ENCODE measurements at regions not wholly inside any gene's neighbourhood (a gene's known extent, or its start where the extent isn't known, plus 50 kb on each side); places are given as distances from the start of the nearest gene placed in this dataset.

DNA sequence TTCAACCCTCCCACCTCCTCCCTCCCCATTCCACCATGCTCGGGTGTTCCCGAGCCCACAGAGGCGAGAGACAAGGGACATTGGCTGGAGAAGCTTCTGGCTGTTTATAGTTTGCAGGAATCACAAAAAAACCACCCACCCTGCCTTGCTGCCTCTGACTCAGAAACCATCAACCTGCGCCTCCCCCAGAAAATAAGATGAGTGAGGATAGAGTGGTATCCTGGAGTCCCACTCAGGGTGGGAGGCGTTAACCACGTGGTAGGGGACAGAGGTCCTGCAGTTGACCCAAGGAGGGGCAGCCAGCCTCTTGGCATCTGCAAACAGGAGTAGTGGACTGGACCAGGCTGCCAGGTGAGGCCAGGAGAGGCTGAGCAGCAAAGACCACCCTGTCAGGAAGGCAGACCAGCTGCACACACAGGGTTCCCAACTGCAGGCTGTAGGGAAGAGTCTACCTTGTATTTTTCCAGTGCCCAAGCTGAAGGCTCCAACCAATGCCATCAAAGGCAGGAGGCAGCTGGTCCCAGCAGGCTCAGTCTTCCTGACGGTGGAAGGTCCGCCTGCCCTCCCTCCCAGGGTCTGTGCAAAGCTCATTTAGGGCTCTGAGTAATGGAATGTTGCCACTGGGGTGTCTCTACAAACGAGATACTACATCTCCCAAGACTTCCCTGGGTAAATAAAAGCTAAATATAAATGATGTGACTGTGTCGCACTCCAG is 201.5 kb upstream of the TNRC6C start:
- intact Hi-C loops (cut with micrococcal nuclease) = no loop called here
- DNase-seq (no peak), ATAC-seq (no peak)
- Histone ChIP-seq H3F3A (ENCODE audit: low read length, unreplicated experiment) (no peaks in the 10 kb centered on the region), H2AFZ (ENCODE audit: low read length) (no peak overlapping the region), H3K9me2 (replicated peaks; ENCODE audit: low read length) (no peaks in the 10 kb centered on the region), H3K9ac (ENCODE audit: low read length) (no peak overlapping the region), H3K79me2 (ENCODE audit: low read length) (no peaks in the 10 kb centered on the region), H3K27me3 (ENCODE audit: low read length) (peaks cover 70% of the 10 kb centered on the region), H3K4me2 (ENCODE audit: low read length) (no peak overlapping the region), H4K20me1 (ENCODE audit: low read length) (no peaks in the 10 kb centered on the region), H3K9me3 (ENCODE audit: low read length) (no peaks in the 10 kb centered on the region), H3K4me3 (ENCODE audit: low read length) (no peak overlapping the region), H3K27ac (ENCODE audit: low read length) (no peak overlapping the region), H3K4me1 (ENCODE audit: insufficient read depth, low read length) (no peaks in the 10 kb centered on the region), H3K36me3 (ENCODE audit: low read depth, low read length) (no peaks in the 10 kb centered on the region)
- no peak for TF ChIP-seq EZH2 (IDR thresholded peaks at IDR 0.05; ENCODE audit: low read length, unreplicated experiment)
- TF ChIP-seq EZH2phosphoT487 (IDR thresholded peaks at IDR 0.05; ENCODE audit: borderline replicate concordance, low read length) = no peak
- TF ChIP-seq, protein P1, sequence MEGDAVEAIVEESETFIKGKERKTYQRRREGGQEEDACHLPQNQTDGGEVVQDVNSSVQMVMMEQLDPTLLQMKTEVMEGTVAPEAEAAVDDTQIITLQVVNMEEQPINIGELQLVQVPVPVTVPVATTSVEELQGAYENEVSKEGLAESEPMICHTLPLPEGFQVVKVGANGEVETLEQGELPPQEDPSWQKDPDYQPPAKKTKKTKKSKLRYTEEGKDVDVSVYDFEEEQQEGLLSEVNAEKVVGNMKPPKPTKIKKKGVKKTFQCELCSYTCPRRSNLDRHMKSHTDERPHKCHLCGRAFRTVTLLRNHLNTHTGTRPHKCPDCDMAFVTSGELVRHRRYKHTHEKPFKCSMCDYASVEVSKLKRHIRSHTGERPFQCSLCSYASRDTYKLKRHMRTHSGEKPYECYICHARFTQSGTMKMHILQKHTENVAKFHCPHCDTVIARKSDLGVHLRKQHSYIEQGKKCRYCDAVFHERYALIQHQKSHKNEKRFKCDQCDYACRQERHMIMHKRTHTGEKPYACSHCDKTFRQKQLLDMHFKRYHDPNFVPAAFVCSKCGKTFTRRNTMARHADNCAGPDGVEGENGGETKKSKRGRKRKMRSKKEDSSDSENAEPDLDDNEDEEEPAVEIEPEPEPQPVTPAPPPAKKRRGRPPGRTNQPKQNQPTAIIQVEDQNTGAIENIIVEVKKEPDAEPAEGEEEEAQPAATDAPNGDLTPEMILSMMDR (conservative IDR thresholded peaks at IDR 0.05; ENCODE audit: low read depth, low read length) = no peak
- ChIA-PET POLR2A (ENCODE audit: unreplicated experiment) (no interaction called here), CTCF (interaction anchor here (0.5 kb wide), 1 partner anchor 65 kb away, joined by 13 read pairs; no protein-coding TSS in a partner anchor)
- BruUV-seq (replicated peaks) = no TSS peak

DNA sequence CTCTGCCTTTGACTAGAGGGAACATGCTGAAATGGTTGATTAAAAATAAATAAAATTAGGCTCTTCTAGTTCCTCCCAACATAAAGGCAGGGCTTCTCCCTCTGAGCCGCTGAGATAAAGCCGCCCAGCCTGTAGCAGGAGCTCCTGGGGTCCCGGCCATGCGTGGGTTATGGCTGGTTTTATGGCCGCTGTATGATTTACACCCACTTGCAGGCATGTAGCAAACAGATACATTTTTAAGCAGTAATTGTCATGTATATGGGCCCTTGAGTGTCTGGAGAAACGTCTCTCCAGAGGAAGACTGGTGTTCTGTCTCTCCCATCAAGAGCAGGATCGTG is 201.0 kb upstream of the TNRC6C start:
- no peaks in the 10 kb centered on the region for H3F3A ChIP-seq (ENCODE audit: low read length, unreplicated experiment)
- ATAC-seq (no peak), DNase-seq (no peak)
- H4K20me1 ChIP-seq (ENCODE audit: low read length) = no peaks in the 10 kb centered on the region
- no peak overlapping the region for H3K9ac ChIP-seq (ENCODE audit: low read length)
- H3K9me3 ChIP-seq (ENCODE audit: low read length) = no peaks in the 10 kb centered on the region
- no peak overlapping the region for H2AFZ ChIP-seq (ENCODE audit: low read length)
- H3K4me2 ChIP-seq (ENCODE audit: low read length) = no peak overlapping the region
- BruUV-seq (replicated peaks) = no TSS peak
- intact Hi-C loops (cut with micrococcal nuclease) = no loop called here
- no peak for TF ChIP-seq EZH2phosphoT487 (IDR thresholded peaks at IDR 0.05; ENCODE audit: borderline replicate concordance, low read length)
- TF ChIP-seq, protein P1 (conservative IDR thresholded peaks at IDR 0.05; ENCODE audit: low read depth, low read length) = no peak
- H3K36me3 ChIP-seq (ENCODE audit: low read depth, low read length) = no peaks in the 10 kb centered on the region
- peaks cover 74% of the 10 kb centered on the region for H3K27me3 ChIP-seq (ENCODE audit: low read length)
- H3K9me2 ChIP-seq (replicated peaks; ENCODE audit: low read length) = no peaks in the 10 kb centered on the region
- no peaks in the 10 kb centered on the region for H3K79me2 ChIP-seq (ENCODE audit: low read length)
- H3K4me1 ChIP-seq (ENCODE audit: insufficient read depth, low read length) = no peaks in the 10 kb centered on the region
- H3K4me3 ChIP-seq (ENCODE audit: low read length) = no peak overlapping the region
- CTCF ChIA-PET = interaction anchor here (0.5 kb wide), 1 partner anchor 65 kb away, joined by 13 read pairs; no protein-coding TSS in a partner anchor
- POLR2A ChIA-PET (ENCODE audit: unreplicated experiment) = no interaction called here
- H3K27ac ChIP-seq (ENCODE audit: low read length) = no peak overlapping the region

DNA sequence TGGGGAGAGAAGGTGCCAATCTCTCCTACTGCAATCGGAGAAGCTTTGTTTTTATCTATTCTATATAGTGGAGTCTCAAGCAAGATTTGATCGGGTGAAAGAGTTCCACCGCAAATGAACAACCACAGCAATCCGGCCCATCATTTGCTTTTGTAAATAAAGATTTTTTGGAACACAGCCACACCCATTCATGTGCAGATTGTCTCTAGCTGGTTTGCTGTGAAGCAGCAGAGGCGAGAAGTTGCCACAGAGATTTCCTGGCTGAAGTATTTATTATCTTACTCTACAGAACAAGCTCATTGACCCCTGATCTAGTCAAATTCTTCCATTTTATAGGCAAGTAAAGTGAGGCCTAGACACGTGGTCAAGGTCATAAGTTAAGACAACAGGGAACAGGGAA is 195.5 kb upstream of the TNRC6C start:
- DNase-seq = no peak
- Histone ChIP-seq H3K79me2 (ENCODE audit: low read length) (no peaks in the 10 kb centered on the region), H3K9me2 (replicated peaks; ENCODE audit: low read length) (no peaks in the 10 kb centered on the region), H3K36me3 (ENCODE audit: low read depth, low read length) (no peaks in the 10 kb centered on the region), H3K27me3 (ENCODE audit: low read length) (peaks cover 64% of the 10 kb centered on the region), H3K9me3 (ENCODE audit: low read length) (no peaks in the 10 kb centered on the region), H3K4me1 (ENCODE audit: insufficient read depth, low read length) (no peaks in the 10 kb centered on the region), H3K9ac (ENCODE audit: low read length) (no peak overlapping the region), H3F3A (ENCODE audit: low read length, unreplicated experiment) (no peaks in the 10 kb centered on the region), H4K20me1 (ENCODE audit: low read length) (no peaks in the 10 kb centered on the region), H3K27ac (ENCODE audit: low read length) (no peak overlapping the region), H3K4me2 (ENCODE audit: low read length) (no peak overlapping the region), H2AFZ (ENCODE audit: low read length) (no peak overlapping the region), H3K4me3 (ENCODE audit: low read length) (no peak overlapping the region)
- ChIA-PET POLR2A (ENCODE audit: unreplicated experiment) (no interaction called here), CTCF (no interaction called here)
- intact Hi-C loops (cut with micrococcal nuclease) = no loop called here
- no peak for TF ChIP-seq EZH2 (IDR thresholded peaks at IDR 0.05; ENCODE audit: low read length, unreplicated experiment)
- TF ChIP-seq, protein P1 (conservative IDR thresholded peaks at IDR 0.05; ENCODE audit: low read depth, low read length) = no peak
- TF ChIP-seq EZH2phosphoT487 (IDR thresholded peaks at IDR 0.05; ENCODE audit: borderline replicate concordance, low read length) = no peak
- ATAC-seq = no peak
- no TSS peak for BruUV-seq (replicated peaks)

Data from PC-3 (cell line).